GM11168 (cell line): ENCODE measurements at regions not wholly inside any gene's neighbourhood (a gene's known extent, or its start where the extent isn't known, plus 50 kb on each side); places are given as distances from the start of the nearest gene placed in this dataset.

ENCODE experiments used
- in situ Hi-C: fragments of 300-500 bp; cut with MboI; formaldehyde crosslinking; loops from one replicate; pipeline ENCODE4 v1.12.0; 2022; ENCODE audit warnings: low sequenced_read_pairs; ENCODE audit not compliant: unreplicated experiment

- in situ Hi-C loops, result no loop called here
Observed at GRCh38 chr2:113806217-113806913, 49.9 kb upstream of the SLC35F5 start.
